ENCODE measurements at regions not wholly inside any gene's neighbourhood (a gene's known extent, or its start where the extent isn't known, plus 50 kb on each side); places are given as distances from the start of the nearest gene placed in this dataset.

- POLR2A ChIA-PET (ENCODE audit: unreplicated experiment): no interaction called here
- H3K23ac ChIP-seq (ENCODE audit: low read depth, low read length): no peak overlapping the region
- no peak overlapping the region for H2AK9ac ChIP-seq (replicated peaks; ENCODE audit: low read depth, low read length, poor library complexity)
- no peak overlapping the region for H2BK120ac ChIP-seq (ENCODE audit: low read depth, low read length)
- no peak overlapping the region for H3K9ac ChIP-seq (ENCODE audit: low read depth, low read length)
- CTCF ChIA-PET: no interaction called here
- intact Hi-C loops (cut with micrococcal nuclease) (no loop called here), dilution Hi-C loops (cut with HindIII; ENCODE audit: low sequenced_read_pairs, unreplicated experiment) (no loop called here), in situ Hi-C loops (cut with MboI; ENCODE audit: low sequenced_read_pairs) (no loop called here)
- H3K18ac ChIP-seq (ENCODE audit: low read depth, low read length): no peak overlapping the region
- ATAC-seq (ENCODE audit: low read depth): no peak
- H3K56ac ChIP-seq (ENCODE audit: extremely low read depth, insufficient read depth, low read length): no peak overlapping the region
- DNase-seq: no peak
- no peaks in the 10 kb centered on the region for H4K20me1 ChIP-seq (ENCODE audit: insufficient read depth, low read length)
- no peaks in the 10 kb centered on the region for H3K79me1 ChIP-seq (ENCODE audit: low read depth in 1 of 2, low read length in 2 of 2)
- no peak overlapping the region for H3K4me2 ChIP-seq (ENCODE audit: low read depth, low read length)
- H2BK15ac ChIP-seq (ENCODE audit: low read depth, low read length): no peak overlapping the region
- WGBS, 2 experiments (ENCODE audit: extremely low coverage in 2 of 2, insufficient read length in 1 of 2): no CpG with 5 or more reads among the region's 3 CpGs
- no peak overlapping the region for H2BK5ac ChIP-seq (ENCODE audit: low read depth, low read length, poor library complexity, severe bottlenecking)
- no peak overlapping the region for H4K5ac ChIP-seq (ENCODE audit: low read depth, low read length)
- no peaks in the 10 kb centered on the region for H3K9me1 ChIP-seq (ENCODE audit: insufficient read depth, low read length)
- no peaks in the 10 kb centered on the region for H3K4me1 ChIP-seq (ENCODE audit: control insufficient read depth, insufficient read depth, low read length)
- H3K27ac ChIP-seq (ENCODE audit: insufficient read depth, low read length): no peak overlapping the region
- H2AK5ac ChIP-seq (ENCODE audit: low read depth, low read length): no peak overlapping the region
- no peak for TF ChIP-seq MXI1 (IDR thresholded peaks at IDR 0.05; ENCODE audit: borderline replicate concordance, low read depth, low read length)
- no peak for TF ChIP-seq RCOR1 (IDR thresholded peaks at IDR 0.05; ENCODE audit: insufficient replicate concordance, low read length)
- no peak for TF ChIP-seq BHLHE40 (IDR thresholded peaks at IDR 0.05; ENCODE audit: low read depth, low read length)
- TF ChIP-seq SMC3 (IDR thresholded peaks at IDR 0.05; ENCODE audit: low read depth, low read length): no peak
- TF ChIP-seq MAFK (IDR thresholded peaks at IDR 0.05; ENCODE audit: low read depth, low read length): no peak
- TF ChIP-seq RAD21 (IDR thresholded peaks at IDR 0.05; ENCODE audit: low read length): no peak
- no peak for TF ChIP-seq MAZ (IDR thresholded peaks at IDR 0.05; ENCODE audit: borderline replicate concordance, low read depth, low read length)
- no peak for TF ChIP-seq NFE2L2 (IDR thresholded peaks at IDR 0.05; ENCODE audit: low read depth, low read length)
- TF ChIP-seq FOS (IDR thresholded peaks at IDR 0.05; ENCODE audit: low read depth, low read length): no peak
- no peak for TF ChIP-seq CEBPB (IDR thresholded peaks at IDR 0.05; ENCODE audit: low read depth, low read length)
- TF ChIP-seq CTCF (conservative IDR thresholded peaks at IDR 0.05; ENCODE audit: low read depth, low read length): no peak
- TF ChIP-seq POLR2A (IDR thresholded peaks at IDR 0.05; ENCODE audit: low read depth, low read length): no peak
- H3K14ac ChIP-seq (replicated peaks; ENCODE audit: low read depth, low read length): no peak overlapping the region
- H3K4ac ChIP-seq (ENCODE audit: low read depth, low read length): no peak overlapping the region
- no peak overlapping the region for H3K4me3 ChIP-seq (ENCODE audit: insufficient read depth, low read depth, low read length)
- no peaks in the 10 kb centered on the region for H3K27me3 ChIP-seq (ENCODE audit: control insufficient read depth, insufficient read depth, low read length)
- H4K8ac ChIP-seq (ENCODE audit: low read depth in 2 of 2, low read length in 2 of 2): no peak overlapping the region
- no peak overlapping the region for H2AFZ ChIP-seq (replicated peaks; ENCODE audit: low read length, poor library complexity)
- H3K36me3 ChIP-seq (ENCODE audit: control insufficient read depth, insufficient read depth, low read length): no peaks in the 10 kb centered on the region
- H2BK20ac ChIP-seq (ENCODE audit: low read depth, low read length): no peak overlapping the region
- H3K9me3 ChIP-seq (ENCODE audit: control insufficient read depth, insufficient read depth, low read length): peaks cover 11% of the 10 kb centered on the region
- BruUV-seq (replicated peaks): no TSS peak
- no peak overlapping the region for H4K91ac ChIP-seq (ENCODE audit: insufficient read depth, low read depth, low read length)
Observed at GRCh38 chr7:152949253-152949652, 189.7 kb downstream of the ACTR3B start.
